SU-DHL-6 (cell line): ENCODE measurements at regions not wholly inside any gene's neighbourhood (a gene's known extent, or its start where the extent isn't known, plus 50 kb on each side); places are given as distances from the start of the nearest gene placed in this dataset.

Source experiments
- H2AFZ ChIP-seq: fragments of 200-600 bp; sonication (generic); 2 replicates; pipeline ENCODE4 v1.6.1; 2014; ENCODE audit warnings: low read depth, mild to moderate bottlenecking, moderate library complexity, mixed read lengths, antibody characterized with exemption, low read length; ENCODE audit not compliant: severe bottlenecking
- H3F3A ChIP-seq: fragments of 200-600 bp; shearing (Covaris generic); 2 replicates; pipeline ENCODE4 v1.6.0; 2016; ENCODE audit warnings: antibody characterized with exemption, mild to moderate bottlenecking; ENCODE audit not compliant: insufficient read depth
- H3K27ac ChIP-seq: fragments of 200-600 bp; sonication (generic); 2 replicates; pipeline ENCODE4 v1.5.1; 2016; ENCODE audit warnings: low read depth, mild to moderate bottlenecking, low read length, moderate library complexity, mixed read lengths
- H3K27me3 ChIP-seq: fragments of 200-600 bp; sonication (generic), shearing (Covaris generic); 2 replicates; pipeline ENCODE4 v1.6.0; 2014; ENCODE audit warnings: mild to moderate bottlenecking, low read length
- H3K36me3 ChIP-seq: fragments of 200-600 bp; sonication (generic); 2 replicates; pipeline ENCODE4 v1.6.1; 2014; ENCODE audit warnings: mild to moderate bottlenecking, low read length, mixed read lengths
- H3K4me2 ChIP-seq: fragments of 300-600, 200-600 bp; shearing (Covaris generic), sonication (generic); 2 replicates; pipeline ENCODE4 v1.6.0; 2014; ENCODE audit warnings: low read length, low read depth, mild to moderate bottlenecking; ENCODE audit not compliant: poor library complexity, severe bottlenecking
- H3K4me3 ChIP-seq: fragments of 200-600 bp; sonication (generic); 2 replicates; pipeline ENCODE4 v1.5.1; 2014; ENCODE audit warnings: antibody characterized with exemption, low read length, mild to moderate bottlenecking, mixed read lengths; ENCODE audit not compliant: insufficient read depth, poor library complexity, severe bottlenecking
- H3K79me2 ChIP-seq: fragments of 200-600 bp; sonication (generic); 2 replicates; pipeline ENCODE4 v1.6.1; 2014; ENCODE audit warnings: mild to moderate bottlenecking, low read length, moderate library complexity; ENCODE audit not compliant: insufficient read depth
- H3K9ac ChIP-seq: fragments of 200-600 bp; sonication (generic); 2 replicates; pipeline ENCODE4 v1.7.0; 2014; ENCODE audit warnings: mild to moderate bottlenecking, low read length
- H3K9me2 ChIP-seq: fragments of 200-600 bp; sonication (generic); replicated peaks from 2 replicates; pipeline ENCODE4 v1.6.1; 2014; ENCODE audit warnings: low read length; ENCODE audit not compliant: insufficient read depth
- H3K9me3 ChIP-seq: fragments of 200-600 bp; sonication (generic); 2 replicates; pipeline ENCODE4 v1.6.1; 2014; ENCODE audit warnings: low read length, mixed read lengths; ENCODE audit not compliant: insufficient read depth
- H4K20me1 ChIP-seq: fragments of 200-600 bp; sonication (generic); 2 replicates; pipeline ENCODE4 v1.6.1; 2014; ENCODE audit warnings: low read depth, mild to moderate bottlenecking, antibody characterized with exemption, low read length, moderate library complexity, mixed read lengths
- CTCF ChIP-seq: fragments of 200-600 bp; sonication (generic); IDR thresholded peaks from one replicate; pipeline ENCODE4 v1.5.1; 2017; ENCODE audit warnings: antibody characterized with exemption, mild to moderate bottlenecking, low read length, moderate library complexity; ENCODE audit not compliant: insufficient read depth, poor library complexity, severe bottlenecking
- EZH2phosphoT487 ChIP-seq: fragments of 200-600 bp; sonication (generic), shearing (Covaris generic); conservative IDR thresholded peaks from 2 replicates; pipeline ENCODE4 v1.6.1; 2018; ENCODE audit warnings: mild to moderate bottlenecking, antibody characterized with exemption, low read length, moderate library complexity, mixed read lengths

GRCh38 chr4:124295413-124295812 is 417.1 kb downstream of the ANKRD50 start:
- H2AFZ ChIP-seq = no peak overlapping the region
- no peak for TF ChIP-seq EZH2phosphoT487
- TF ChIP-seq CTCF = no peak
- H3K79me2 ChIP-seq = no peaks in the 10 kb centered on the region
- H3K36me3 ChIP-seq = no peaks in the 10 kb centered on the region
- no peaks in the 10 kb centered on the region for H3K9me2 ChIP-seq
- no peaks in the 10 kb centered on the region for H3F3A ChIP-seq
- H3K4me3 ChIP-seq = no peak overlapping the region
- H3K4me2 ChIP-seq = no peak overlapping the region
- H4K20me1 ChIP-seq = no peaks in the 10 kb centered on the region
- H3K27me3 ChIP-seq = no peaks in the 10 kb centered on the region
- H3K27ac ChIP-seq = no peak overlapping the region
- no peaks in the 10 kb centered on the region for H3K9me3 ChIP-seq
- no peak overlapping the region for H3K9ac ChIP-seq

- Histone ChIP-seq H3K27ac (no peak overlapping the region), H3K79me2 (no peaks in the 10 kb centered on the region), H3K9me3 (no peaks in the 10 kb centered on the region), H4K20me1 (no peaks in the 10 kb centered on the region), H3K4me3 (no peak overlapping the region), H3K9ac (no peak overlapping the region), H3K36me3 (no peaks in the 10 kb centered on the region), H3F3A (no peaks in the 10 kb centered on the region), H3K27me3 (no peaks in the 10 kb centered on the region), H2AFZ (no peak overlapping the region), H3K9me2 (no peaks in the 10 kb centered on the region), H3K4me2 (no peak overlapping the region)
- TF ChIP-seq CTCF (no peak), EZH2phosphoT487 (no peak)
Measured at GRCh38 chr4:124304941-124305340, 407.6 kb downstream of the ANKRD50 start.

- H3F3A ChIP-seq = no peaks in the 10 kb centered on the region
- no peaks in the 10 kb centered on the region for H3K36me3 ChIP-seq
- no peak for TF ChIP-seq CTCF
- no peak for TF ChIP-seq EZH2phosphoT487
- no peak overlapping the region for H3K9ac ChIP-seq
- no peak overlapping the region for H3K27ac ChIP-seq
- no peak overlapping the region for H3K4me2 ChIP-seq
- no peak overlapping the region for H2AFZ ChIP-seq
- no peaks in the 10 kb centered on the region for H3K27me3 ChIP-seq
- no peaks in the 10 kb centered on the region for H3K9me3 ChIP-seq
- no peak overlapping the region for H3K4me3 ChIP-seq
- H3K9me2 ChIP-seq = no peaks in the 10 kb centered on the region
- no peaks in the 10 kb centered on the region for H3K79me2 ChIP-seq
- H4K20me1 ChIP-seq = no peaks in the 10 kb centered on the region
Measured at GRCh38 chr4:124306352-124306751, 406.2 kb downstream of the ANKRD50 start.
